ENCODE measurements at regions not wholly inside any gene's neighbourhood (a gene's known extent, or its start where the extent isn't known, plus 50 kb on each side); places are given as distances from the start of the nearest gene placed in this dataset.

DNA sequence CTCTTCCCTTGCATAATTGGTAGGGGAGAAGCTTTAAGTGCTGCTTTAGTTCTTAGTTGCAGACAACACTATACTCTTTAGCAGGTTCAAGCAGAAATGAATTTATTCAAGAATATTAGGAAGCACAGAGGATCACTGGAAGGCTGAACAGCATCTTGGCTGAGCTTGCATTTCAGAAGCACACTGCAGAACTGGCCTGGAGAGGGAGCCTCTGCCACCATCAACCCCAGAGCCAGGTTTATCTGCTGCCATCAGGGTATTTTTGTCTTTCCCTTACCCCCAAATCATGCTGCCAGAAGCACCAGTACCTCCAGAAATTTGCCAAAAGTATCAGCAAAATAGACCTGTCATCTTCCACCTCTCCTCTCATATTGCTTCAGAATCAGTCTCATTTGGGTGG, 440.7 kb downstream of the DMAC1 start:
- no peak for ATAC-seq
- H3K27ac ChIP-seq, result no peak overlapping the region
- H3K4me1 ChIP-seq, result no peaks in the 10 kb centered on the region
- no peaks in the 10 kb centered on the region for H3K27me3 ChIP-seq
- H3K4me3 ChIP-seq, result no peak overlapping the region
- TF ChIP-seq, protein P1, sequence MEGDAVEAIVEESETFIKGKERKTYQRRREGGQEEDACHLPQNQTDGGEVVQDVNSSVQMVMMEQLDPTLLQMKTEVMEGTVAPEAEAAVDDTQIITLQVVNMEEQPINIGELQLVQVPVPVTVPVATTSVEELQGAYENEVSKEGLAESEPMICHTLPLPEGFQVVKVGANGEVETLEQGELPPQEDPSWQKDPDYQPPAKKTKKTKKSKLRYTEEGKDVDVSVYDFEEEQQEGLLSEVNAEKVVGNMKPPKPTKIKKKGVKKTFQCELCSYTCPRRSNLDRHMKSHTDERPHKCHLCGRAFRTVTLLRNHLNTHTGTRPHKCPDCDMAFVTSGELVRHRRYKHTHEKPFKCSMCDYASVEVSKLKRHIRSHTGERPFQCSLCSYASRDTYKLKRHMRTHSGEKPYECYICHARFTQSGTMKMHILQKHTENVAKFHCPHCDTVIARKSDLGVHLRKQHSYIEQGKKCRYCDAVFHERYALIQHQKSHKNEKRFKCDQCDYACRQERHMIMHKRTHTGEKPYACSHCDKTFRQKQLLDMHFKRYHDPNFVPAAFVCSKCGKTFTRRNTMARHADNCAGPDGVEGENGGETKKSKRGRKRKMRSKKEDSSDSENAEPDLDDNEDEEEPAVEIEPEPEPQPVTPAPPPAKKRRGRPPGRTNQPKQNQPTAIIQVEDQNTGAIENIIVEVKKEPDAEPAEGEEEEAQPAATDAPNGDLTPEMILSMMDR (IDR thresholded peaks at IDR 0.05), result no peak
- H3K9me3 ChIP-seq, result no peaks in the 10 kb centered on the region
- intact Hi-C loops (cut with DNase I), result no loop called here
- no peaks in the 10 kb centered on the region for H3K36me3 ChIP-seq
- no peak for DNase-seq

GRCh38 chr9:7354704-7355103, 444.9 kb downstream of the DMAC1 start:
- no peaks in the 10 kb centered on the region for H3K9me3 ChIP-seq
- DNase-seq (no peak), ATAC-seq (no peak)
- TF ChIP-seq, protein P1 (IDR thresholded peaks at IDR 0.05), result no peak
- no peaks in the 10 kb centered on the region for H3K36me3 ChIP-seq
- intact Hi-C loops (cut with DNase I), result no loop called here
- no peaks in the 10 kb centered on the region for H3K27me3 ChIP-seq
- no peak overlapping the region for H3K4me3 ChIP-seq
- no peaks in the 10 kb centered on the region for H3K4me1 ChIP-seq
- H3K27ac ChIP-seq, result no peak overlapping the region

DNA sequence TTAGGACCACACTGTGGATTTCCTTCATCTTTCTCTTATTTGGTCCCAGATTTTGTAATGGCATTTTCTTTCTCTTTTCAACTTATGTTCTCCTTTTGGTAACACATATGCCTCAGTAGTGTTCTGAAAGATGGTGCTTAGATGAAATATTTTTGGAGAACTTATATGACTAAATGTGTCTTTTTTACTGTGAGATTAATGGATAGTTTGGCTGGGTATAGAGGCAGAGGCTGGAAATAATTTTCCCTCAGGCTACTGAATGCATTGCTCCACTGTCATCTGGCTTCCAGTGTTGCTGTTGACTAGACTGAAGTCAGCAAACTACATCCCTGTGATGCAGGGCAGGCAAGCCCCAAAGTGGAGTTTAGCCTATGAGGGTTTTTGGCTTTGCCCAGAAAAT, 450.9 kb downstream of the DMAC1 start:
- DNase-seq (no peak), ATAC-seq (no peak)
- Histone ChIP-seq H3K9me3 (no peaks in the 10 kb centered on the region), H3K27ac (no peak overlapping the region), H3K36me3 (no peaks in the 10 kb centered on the region), H3K4me1 (no peaks in the 10 kb centered on the region), H3K27me3 (no peaks in the 10 kb centered on the region), H3K4me3 (no peak overlapping the region)
- intact Hi-C loops (cut with DNase I), result no loop called here
- TF ChIP-seq, protein P1 (IDR thresholded peaks at IDR 0.05), result no peak

DNA sequence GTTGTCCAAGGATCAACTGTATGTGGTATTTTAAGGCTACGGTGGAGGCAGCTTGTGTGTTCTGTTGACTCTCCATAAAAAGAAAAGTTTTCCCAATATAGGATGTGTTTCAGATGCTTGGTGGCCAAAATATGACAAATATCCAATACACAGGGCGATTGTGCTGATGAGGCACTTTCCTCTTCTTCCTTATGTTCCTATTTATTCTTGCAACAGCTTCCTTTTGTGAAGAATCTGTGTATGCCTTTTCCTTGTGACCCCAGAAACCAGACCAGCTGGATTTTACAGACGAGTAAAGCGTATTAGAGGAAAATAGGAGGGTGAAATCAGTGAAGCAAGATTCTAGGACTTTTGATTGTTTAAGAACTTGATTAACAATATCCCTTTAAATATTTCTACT, 452.0 kb downstream of the DMAC1 start:
- TF ChIP-seq, protein P1 (IDR thresholded peaks at IDR 0.05), result no peak
- no peak for DNase-seq
- intact Hi-C loops (cut with DNase I), result no loop called here
- ATAC-seq, result no peak
- no peak overlapping the region for H3K4me3 ChIP-seq
- no peaks in the 10 kb centered on the region for H3K36me3 ChIP-seq
- no peaks in the 10 kb centered on the region for H3K27me3 ChIP-seq
- no peaks in the 10 kb centered on the region for H3K4me1 ChIP-seq
- no peaks in the 10 kb centered on the region for H3K9me3 ChIP-seq
- H3K27ac ChIP-seq, result no peak overlapping the region

- no peaks in the 10 kb centered on the region for H3K36me3 ChIP-seq
- TF ChIP-seq, protein P1 (IDR thresholded peaks at IDR 0.05), result no peak
- H3K27ac ChIP-seq, result no peak overlapping the region
- no peaks in the 10 kb centered on the region for H3K27me3 ChIP-seq
- no peaks in the 10 kb centered on the region for H3K9me3 ChIP-seq
- DNase-seq (no peak), ATAC-seq (no peak)
- intact Hi-C loops (cut with DNase I), result no loop called here
- no peaks in the 10 kb centered on the region for H3K4me1 ChIP-seq
- no peak overlapping the region for H3K4me3 ChIP-seq
These were observed 453.4 kb downstream of the DMAC1 start for GRCh38 chr9:7346144-7346543.

DNA sequence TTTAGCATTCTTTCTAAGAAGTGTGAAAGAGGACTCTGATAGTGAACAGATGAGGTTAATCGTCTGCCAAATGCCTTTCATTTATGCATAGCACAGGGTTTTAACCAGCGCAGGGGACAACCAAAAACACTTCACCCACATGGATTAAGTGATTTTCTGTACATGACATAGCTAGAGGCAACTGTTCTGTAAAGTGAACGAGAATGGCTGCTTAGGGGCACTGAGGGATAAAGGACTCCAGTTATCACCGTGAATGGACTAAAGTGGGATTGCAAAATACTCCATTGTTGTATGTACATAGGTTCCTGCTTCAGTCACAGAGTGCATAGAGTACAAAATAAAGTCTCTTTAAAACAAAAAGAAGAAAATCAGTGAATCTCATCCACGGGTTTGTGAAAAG, 456.8 kb downstream of the DMAC1 start:
- Histone ChIP-seq H3K9me3 (no peaks in the 10 kb centered on the region), H3K27me3 (no peaks in the 10 kb centered on the region), H3K4me3 (no peak overlapping the region), H3K36me3 (no peaks in the 10 kb centered on the region), H3K27ac (no peak overlapping the region), H3K4me1 (no peaks in the 10 kb centered on the region)
- TF ChIP-seq, protein P1 (IDR thresholded peaks at IDR 0.05), result no peak
- DNase-seq (no peak), ATAC-seq (no peak)
- intact Hi-C loops (cut with DNase I), result no loop called here
